ENCODE measurements at regions not wholly inside any gene's neighbourhood (a gene's known extent, or its start where the extent isn't known, plus 50 kb on each side); places are given as distances from the start of the nearest gene placed in this dataset.

DNA sequence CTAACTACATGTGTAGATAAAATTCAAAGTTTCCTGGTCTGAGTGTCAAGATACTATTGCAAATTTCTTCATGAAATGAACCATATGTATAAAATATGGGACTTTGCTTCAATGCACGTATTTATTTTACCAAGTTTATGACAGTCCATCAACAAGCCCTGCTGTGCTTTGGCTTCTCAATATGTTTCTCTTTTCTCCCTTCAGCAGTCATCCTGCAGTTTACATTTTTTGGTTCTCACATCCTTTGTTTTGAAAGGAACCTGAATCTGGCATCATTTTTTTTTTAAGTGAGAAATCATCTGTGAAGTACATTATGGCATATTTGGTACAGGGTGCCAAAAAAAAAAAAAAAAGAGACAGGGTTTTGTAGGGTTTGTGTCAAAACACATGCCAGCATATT, 65.1 kb downstream of the YIPF5 start:
- Mint-ChIP-seq H3K9me3 (no peaks in the 10 kb centered on the region), H3K4me3 (no peak overlapping the region), H3K36me3 (ENCODE audit: low read depth) (no peaks in the 10 kb centered on the region), H3K27ac (no peak overlapping the region), H3K4me1 (ENCODE audit: low read depth) (no peaks in the 10 kb centered on the region), H3K27me3 (peaks cover 10% of the 10 kb centered on the region)

- peaks cover 13% of the 10 kb centered on the region for H3K27me3 Mint-ChIP-seq
- no peaks in the 10 kb centered on the region for H3K36me3 Mint-ChIP-seq (ENCODE audit: low read depth)
- H3K4me3 Mint-ChIP-seq = no peak overlapping the region
- no peak overlapping the region for H3K27ac Mint-ChIP-seq
- H3K4me1 Mint-ChIP-seq (ENCODE audit: low read depth) = no peaks in the 10 kb centered on the region
- H3K9me3 Mint-ChIP-seq = no peaks in the 10 kb centered on the region
Measured at GRCh38 chr5:144108131-144108530, 62.3 kb downstream of the YIPF5 start.
